DOHH2 (cell line): ENCODE measurements at regions not wholly inside any gene's neighbourhood (a gene's known extent, or its start where the extent isn't known, plus 50 kb on each side); places are given as distances from the start of the nearest gene placed in this dataset.

ENCODE experiments used
- CTCF ChIP-seq: fragments of 200-600 bp; sonication (generic); IDR thresholded peaks from one replicate; pipeline ENCODE4 v1.5.1; 2014; ENCODE audit warnings: antibody characterized with exemption, mild to moderate bottlenecking, low read depth, low read length; ENCODE audit not compliant: poor library complexity, severe bottlenecking
- EZH2phosphoT487 ChIP-seq: fragments of 200-600 bp; sonication (generic); IDR thresholded peaks from 2 replicates; pipeline ENCODE4 v1.6.1; 2017; ENCODE audit warnings: borderline replicate concordance, mild to moderate bottlenecking, antibody characterized with exemption, low read length, moderate library complexity, mixed read lengths

GRCh38 chr1:39134768-39135333, 69.6 kb upstream of the MACF1 start:
- TF ChIP-seq CTCF (no peak), EZH2phosphoT487 (no peak)
